Activated CD4-positive, alpha-beta T cell treated with anti-CD3 and anti-CD28 coated beads, Interleukin-10, Interleukin-2, amounts not matched to agents 100 ng/mL and 50 ng/mL, durations not matched to agents 16 hours and 8 hours (primary cell): ENCODE measurements at regions not wholly inside any gene's neighbourhood (a gene's known extent, or its start where the extent isn't known, plus 50 kb on each side); places are given as distances from the start of the nearest gene placed in this dataset.
"Not testable (repeated sequence)": the region's sequence is repeated elsewhere in the genome, so short reads cannot be mapped to it uniquely, and the experiment has no call there.

Experiments
- DNase-seq: peaks from one replicate; pipeline ENCODE4 v3.0.0-alpha.2; 2020

GRCh38 chr16:25561723-25562122 lies 130.0 kb upstream of the HS3ST4 start:
- DNase-seq: not testable (repeated sequence)

GRCh38 chr16:25556968-25557312 lies 134.8 kb upstream of the HS3ST4 start:
- not testable (repeated sequence) for DNase-seq

- DNase-seq: not testable (repeated sequence)
These were observed 135.3 kb upstream of the HS3ST4 start for GRCh38 chr16:25556289-25556967.

GRCh38 chr16:25553711-25554436 lies 137.9 kb upstream of the HS3ST4 start:
- no peak for DNase-seq

GRCh38 chr16:25550647-25551046 lies 141.1 kb upstream of the HS3ST4 start:
- DNase-seq: no peak

GRCh38 chr16:25546791-25547190 lies 145.0 kb upstream of the HS3ST4 start:
- DNase-seq: no peak

GRCh38 chr16:25544294-25544693 lies 147.5 kb upstream of the HS3ST4 start:
- DNase-seq: no peak

GRCh38 chr16:25542306-25542705 lies 149.5 kb upstream of the HS3ST4 start:
- no peak for DNase-seq

GRCh38 chr16:25539767-25540166 lies 152.0 kb upstream of the HS3ST4 start:
- not testable (repeated sequence) for DNase-seq

- no peak for DNase-seq
These were observed 168.6 kb upstream of the HS3ST4 start for GRCh38 chr16:25523183-25523582.

- no peak for DNase-seq
These were observed 179.7 kb upstream of the HS3ST4 start for GRCh38 chr16:25512041-25512440.

GRCh38 chr16:25509456-25509855 lies 182.3 kb upstream of the HS3ST4 start:
- no peak for DNase-seq

GRCh38 chr16:25501530-25502255 lies 190.1 kb upstream of the HS3ST4 start:
- DNase-seq: no peak

GRCh38 chr16:25494292-25494691 lies 197.5 kb upstream of the HS3ST4 start:
- DNase-seq: no peak

GRCh38 chr16:25493136-25493811 lies 198.5 kb upstream of the HS3ST4 start:
- DNase-seq: no peak

- no peak for DNase-seq
These were observed 203.3 kb upstream of the HS3ST4 start for GRCh38 chr16:25488435-25488834.

GRCh38 chr16:25487888-25488287 lies 203.9 kb upstream of the HS3ST4 start:
- no peak for DNase-seq

- no peak for DNase-seq
These were observed 210.1 kb upstream of the HS3ST4 start for GRCh38 chr16:25481636-25482035.

- no peak for DNase-seq
These were observed 213.3 kb upstream of the HS3ST4 start for GRCh38 chr16:25478476-25478875.

GRCh38 chr16:25464058-25464457 lies 206.4 kb upstream of the ZKSCAN2 start:
- no peak for DNase-seq

- DNase-seq: no peak
These were observed 192.2 kb upstream of the ZKSCAN2 start for GRCh38 chr16:25449802-25450201.

- no peak for DNase-seq
These were observed 186.3 kb upstream of the ZKSCAN2 start for GRCh38 chr16:25443994-25444393.

GRCh38 chr16:25434064-25434463 lies 176.4 kb upstream of the ZKSCAN2 start:
- no peak for DNase-seq
